A673 (cell line): ENCODE measurements at regions not wholly inside any gene's neighbourhood (a gene's known extent, or its start where the extent isn't known, plus 50 kb on each side); places are given as distances from the start of the nearest gene placed in this dataset.

ENCODE experiments used
- BruUV-seq: library from RNA; stranded (reverse); fragments of 400-500 nt; replicated peaks from 2 replicates; lab custom pipeline; 2021; lab: Mats Ljungman, UMichigan
- CTCF ChIA-PET: fragments of 300-600 bp; sonication (Branson Sonifier 250); formaldehyde crosslinking; loops from one replicate; lab custom pipeline; 2022; ENCODE audit warnings: antibody characterized with exemption; lab: Charles Lee
- POLR2A ChIA-PET: fragments of 300-600 bp; sonication (Branson Sonifier 250); formaldehyde crosslinking; loops from one replicate; lab custom pipeline; 2022; ENCODE audit warnings: antibody characterized with exemption; ENCODE audit not compliant: low non-redundant PET; lab: Charles Lee
- DNase-seq: peaks from one replicate; pipeline ENCODE4 v3.0.0-alpha.2; 2015; ENCODE audit warnings: low spot score
- H3K27ac ChIP-seq: fragments of 200-600 bp; sonication (generic); 2 replicates; pipeline ENCODE4 v1.5.1; 2016; ENCODE audit warnings: mixed run types, low read depth, mild to moderate bottlenecking, mixed read lengths, antibody characterized with exemption, low read length; ENCODE audit not compliant: poor library complexity, severe bottlenecking
- H3K27me3 ChIP-seq: fragments of 200-600 bp; sonication (generic); replicated peaks from 2 replicates; pipeline ENCODE4 v1.6.1; 2017; ENCODE audit warnings: mixed run types, low read depth, mild to moderate bottlenecking, mixed read lengths, antibody characterized with exemption, low read length; ENCODE audit not compliant: insufficient read depth, poor library complexity
- H3K36me3 ChIP-seq: fragments of 200-600 bp; sonication (generic); 2 replicates; pipeline ENCODE4 v1.6.1; 2016; ENCODE audit warnings: mixed run types, mild to moderate bottlenecking, mixed read lengths, antibody characterized with exemption, low read length; ENCODE audit not compliant: insufficient read depth, poor library complexity, severe bottlenecking
- H3K4me1 ChIP-seq: fragments of 200-600 bp; sonication (generic); 2 replicates; pipeline ENCODE4 v1.6.1; 2017; ENCODE audit warnings: mixed run types, mild to moderate bottlenecking, mixed read lengths, antibody characterized with exemption, low read length; ENCODE audit not compliant: insufficient read depth, poor library complexity, severe bottlenecking
- H3K4me3 ChIP-seq: fragments of 200-600 bp; sonication (generic); 2 replicates; pipeline ENCODE4 v1.5.1; 2016; ENCODE audit warnings: low read depth, mixed run types, mild to moderate bottlenecking, mixed read lengths, low read length; ENCODE audit not compliant: poor library complexity, severe bottlenecking
- H3K9me3 ChIP-seq: fragments of 200-600 bp; sonication (generic); 2 replicates; pipeline ENCODE4 v1.6.1; 2016; ENCODE audit warnings: mixed run types, low read depth, mild to moderate bottlenecking, mixed read lengths, antibody characterized with exemption, low read length; ENCODE audit not compliant: poor library complexity, severe bottlenecking
- CTCF ChIP-seq: fragments of 300-800, 200-600 bp; sonication (generic); conservative IDR thresholded peaks from 2 replicates; pipeline ENCODE4 v1.5.1; 2017; ENCODE audit warnings: low read depth, mild to moderate bottlenecking, antibody characterized with exemption, low read length, moderate library complexity, mixed read lengths
- EZH2 ChIP-seq: fragments of 200-600 bp; sonication (generic); IDR thresholded peaks from 2 replicates; pipeline ENCODE4 v1.6.1; 2017; ENCODE audit warnings: borderline replicate concordance, low read depth, mild to moderate bottlenecking, mixed read lengths, antibody characterized with exemption, low read length; ENCODE audit not compliant: poor library complexity, severe bottlenecking
- intact Hi-C: fragments of 100-400 bp; cut with micrococcal nuclease; formaldehyde crosslinking; loops from one replicate; pipeline ENCODE4 v1.10.0; 2022; ENCODE audit not compliant: unreplicated experiment

- H3K36me3 ChIP-seq: no peaks in the 10 kb centered on the region
- intact Hi-C loops: no loop called here
- ChIA-PET POLR2A (no interaction called here), CTCF (no interaction called here)
- H3K9me3 ChIP-seq: no peaks in the 10 kb centered on the region
- DNase-seq: no peak
- H3K27ac ChIP-seq: no peak overlapping the region
- BruUV-seq: no TSS peak
- no peaks in the 10 kb centered on the region for H3K4me1 ChIP-seq
- no peak overlapping the region for H3K4me3 ChIP-seq
- no peak for TF ChIP-seq CTCF
- TF ChIP-seq EZH2: no peak
- H3K27me3 ChIP-seq: peaks cover 41% of the 10 kb centered on the region
Observed at GRCh38 chr13:94906605-94907004, 194.3 kb upstream of the SOX21 start.

GRCh38 chr13:94902722-94903407, 190.5 kb upstream of the SOX21 start:
- intact Hi-C loops: no loop called here
- Histone ChIP-seq H3K27ac (no peak overlapping the region), H3K27me3 (peaks cover 19% of the 10 kb centered on the region), H3K9me3 (no peaks in the 10 kb centered on the region), H3K4me3 (no peak overlapping the region), H3K36me3 (no peaks in the 10 kb centered on the region), H3K4me1 (no peaks in the 10 kb centered on the region)
- CTCF ChIA-PET: no interaction called here
- no TSS peak for BruUV-seq
- no peak for DNase-seq
- POLR2A ChIA-PET: no interaction called here
- TF ChIP-seq CTCF (no peak), EZH2 (no peak)

GRCh38 chr13:94901070-94901469, 188.7 kb upstream of the SOX21 start:
- no peaks in the 10 kb centered on the region for H3K9me3 ChIP-seq
- BruUV-seq: no TSS peak
- POLR2A ChIA-PET: no interaction called here
- intact Hi-C loops: no loop called here
- no peak for TF ChIP-seq CTCF
- TF ChIP-seq EZH2: no peak
- H3K27me3 ChIP-seq: peaks cover 9% of the 10 kb centered on the region
- no peak overlapping the region for H3K27ac ChIP-seq
- DNase-seq: no peak
- no peaks in the 10 kb centered on the region for H3K4me1 ChIP-seq
- H3K4me3 ChIP-seq: no peak overlapping the region
- no peaks in the 10 kb centered on the region for H3K36me3 ChIP-seq
- CTCF ChIA-PET: interaction anchor here (0.6 kb wide), 1 partner anchor 479 kb away, joined by 4 read pairs; no protein-coding TSS in a partner anchor
